ENCODE measurements at regions not wholly inside any gene's neighbourhood (a gene's known extent, or its start where the extent isn't known, plus 50 kb on each side); places are given as distances from the start of the nearest gene placed in this dataset.

GRCh38 chr6:14455427-14455826 is 337.9 kb downstream of the CD83 start:
- in situ Hi-C loops (cut with HindIII; ENCODE audit: low pct_ligation_motif_present, low sequenced_read_pairs), result no loop called here
- Histone ChIP-seq H3K4me3 (ENCODE audit: low read depth, low read length) (no peak overlapping the region), H3K27ac (no peak overlapping the region), H3K27me3 (replicated peaks) (no peaks in the 10 kb centered on the region), H3K36me3 (replicated peaks) (no peaks in the 10 kb centered on the region)
- no peak for DNase-seq
- TF ChIP-seq CTCF (IDR thresholded peaks at IDR 0.05; ENCODE audit: low read depth, low read length, missing control alignments), result no peak

GRCh38 chr6:14455876-14456648 is 338.5 kb downstream of the CD83 start:
- in situ Hi-C loops (cut with HindIII; ENCODE audit: low pct_ligation_motif_present, low sequenced_read_pairs), result no loop called here
- Histone ChIP-seq H3K4me3 (ENCODE audit: low read depth, low read length) (no peak overlapping the region), H3K27me3 (replicated peaks) (no peaks in the 10 kb centered on the region), H3K36me3 (replicated peaks) (no peaks in the 10 kb centered on the region), H3K27ac (no peak overlapping the region)
- DNase-seq, result no peak
- TF ChIP-seq CTCF (IDR thresholded peaks at IDR 0.05; ENCODE audit: low read depth, low read length, missing control alignments), result no peak

GRCh38 chr6:14456941-14457340 is 339.4 kb downstream of the CD83 start:
- in situ Hi-C loops (cut with HindIII; ENCODE audit: low pct_ligation_motif_present, low sequenced_read_pairs), result no loop called here
- DNase-seq, result no peak

GRCh38 chr6:14458669-14459266 is 341.2 kb downstream of the CD83 start:
- Histone ChIP-seq H3K36me3 (replicated peaks) (no peaks in the 10 kb centered on the region), H3K27me3 (replicated peaks) (no peaks in the 10 kb centered on the region), H3K27ac (no peak overlapping the region), H3K4me3 (ENCODE audit: low read depth, low read length) (no peak overlapping the region)
- no peak for TF ChIP-seq CTCF (IDR thresholded peaks at IDR 0.05; ENCODE audit: low read depth, low read length, missing control alignments)
- DNase-seq, result peak; percentile 61
- in situ Hi-C loops (cut with HindIII; ENCODE audit: low pct_ligation_motif_present, low sequenced_read_pairs), result no loop called here

More at GRCh38 chr6:14456941-14457340, 339.4 kb downstream of the CD83 start:
- H3K27ac ChIP-seq, result no peak overlapping the region
- H3K36me3 ChIP-seq (replicated peaks), result no peaks in the 10 kb centered on the region
- H3K27me3 ChIP-seq (replicated peaks), result no peaks in the 10 kb centered on the region
- no peak overlapping the region for H3K4me3 ChIP-seq (ENCODE audit: low read depth, low read length)
- no peak for TF ChIP-seq CTCF (IDR thresholded peaks at IDR 0.05; ENCODE audit: low read depth, low read length, missing control alignments)

- in situ Hi-C loops (cut with HindIII; ENCODE audit: low pct_ligation_motif_present, low sequenced_read_pairs), result no loop called here
- DNase-seq, result no peak
- Histone ChIP-seq H3K36me3 (replicated peaks) (no peaks in the 10 kb centered on the region), H3K27me3 (replicated peaks) (no peaks in the 10 kb centered on the region), H3K27ac (no peak overlapping the region), H3K4me3 (ENCODE audit: low read depth, low read length) (no peak overlapping the region)
- TF ChIP-seq CTCF (IDR thresholded peaks at IDR 0.05; ENCODE audit: low read depth, low read length, missing control alignments), result no peak
Observed at GRCh38 chr6:14459315-14459714, 341.7 kb downstream of the CD83 start.
